Breast epithelium (tissue), 4 donors: ENCODE measurements at regions not wholly inside any gene's neighbourhood (a gene's known extent, or its start where the extent isn't known, plus 50 kb on each side); places are given as distances from the start of the nearest gene placed in this dataset.

Experiments used
- DNase-seq, 2 donors: peaks; one replicate each; pipeline ENCODE4 v3.0.0-alpha.2; 2019; ENCODE audit warnings: low spot score in 2 of 2
- H3K27ac ChIP-seq, 2 donors: fragments of 200-600 bp; sonication (generic) in 1 of 2; one replicate each; pipeline ENCODE4 v1.5.1; 2016 to 2019; ENCODE audit warnings: mild to moderate bottlenecking in 1 of 2
- H3K27me3 ChIP-seq, 2 donors: fragments of 200-600 bp; sonication (generic) in 1 of 2; one replicate each; pipeline versions ENCODE4 v1.5.1 to v1.6.0; 2017 to 2019; ENCODE audit warnings: control low read depth in 1 of 2, mild to moderate bottlenecking in 1 of 2
- H3K36me3 ChIP-seq: fragments of 200-600 bp; one replicate; pipeline ENCODE4 v1.5.1; 2019
- H3K4me1 ChIP-seq, 2 donors: fragments of 200-600 bp; sonication (generic); one replicate each; pipeline ENCODE4 v1.5.1; 2016 to 2019; ENCODE audit warnings: control low read depth in 1 of 2
- H3K4me3 ChIP-seq, 3 donors: fragments of 200-600 bp; sonication (generic); 1 replicate in 2 of 3; 2 replicates in 1 of 3; pipeline ENCODE4 v1.5.1; 2016 to 2019; ENCODE audit warnings: mild to moderate bottlenecking in 3 of 3, moderate library complexity in 2 of 3
- H3K9me3 ChIP-seq, 2 donors: fragments of 200-600 bp; sonication (generic) in 1 of 2; one replicate each; pipeline ENCODE4 v1.5.1; 2016 to 2019; ENCODE audit warnings: control low read depth in 1 of 2
- POLR2A ChIP-seq: fragments of 450-650 bp; IDR thresholded peaks from one replicate; pipeline ENCODE4 v1.6.1; 2016; ENCODE audit warnings: antibody characterized with exemption, mild to moderate bottlenecking, moderate library complexity
- POLR2AphosphoS5 ChIP-seq, 3 donors: sonication (generic); formaldehyde crosslinking; IDR thresholded peaks; one replicate each; pipeline ENCODE4 v1.6.1; 2017; ENCODE audit warnings: antibody characterized with exemption in 3 of 3
- intact Hi-C: fragments of 100-400 bp; cut with DNase I; formaldehyde crosslinking; loops from one replicate; pipeline ENCODE4 v1.15.1; 2023; ENCODE audit warnings: low total_unique reads
- TF ChIP-seq, protein P1 (sequence below), 3 donors: fragments of 450-650 bp; IDR thresholded peaks; one replicate each; pipeline ENCODE4 v1.5.1; 2016 to 2017; ENCODE audit warnings: antibody characterized with exemption in 3 of 3, mild to moderate bottlenecking in 3 of 3, moderate library complexity in 3 of 3

DNA sequence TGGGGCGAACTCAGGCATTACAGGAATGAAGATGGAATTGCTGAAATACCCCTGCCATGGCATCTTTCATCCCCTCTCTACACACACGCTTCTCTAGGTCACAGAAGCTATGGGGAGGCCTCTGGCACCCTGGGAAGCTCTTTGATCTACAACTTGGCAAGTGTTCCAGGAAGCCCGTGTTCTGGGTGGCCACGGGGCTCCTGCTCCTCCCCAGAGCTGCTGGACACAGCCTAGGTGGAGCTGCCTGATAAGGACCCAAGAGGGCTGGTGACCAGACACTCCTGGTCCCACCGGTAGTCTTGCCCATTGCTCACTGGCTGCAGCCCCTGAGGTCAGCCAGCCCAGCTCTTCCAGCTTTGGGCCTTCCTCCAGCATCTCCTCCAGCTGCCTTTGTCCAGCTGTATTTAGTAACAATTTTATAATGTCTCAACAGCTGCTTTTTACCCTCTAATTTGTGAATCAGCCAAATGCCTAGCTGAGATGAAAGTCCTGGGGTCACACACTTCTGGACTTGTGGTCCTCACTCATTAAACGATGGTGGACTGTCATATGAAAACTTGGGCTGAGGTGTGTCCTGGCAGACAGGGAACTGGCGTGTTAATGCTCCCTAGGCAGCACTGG is 72.8 kb upstream of the SPATA13 start:
- TF ChIP-seq POLR2A = no peak
- TF ChIP-seq, protein P1, sequence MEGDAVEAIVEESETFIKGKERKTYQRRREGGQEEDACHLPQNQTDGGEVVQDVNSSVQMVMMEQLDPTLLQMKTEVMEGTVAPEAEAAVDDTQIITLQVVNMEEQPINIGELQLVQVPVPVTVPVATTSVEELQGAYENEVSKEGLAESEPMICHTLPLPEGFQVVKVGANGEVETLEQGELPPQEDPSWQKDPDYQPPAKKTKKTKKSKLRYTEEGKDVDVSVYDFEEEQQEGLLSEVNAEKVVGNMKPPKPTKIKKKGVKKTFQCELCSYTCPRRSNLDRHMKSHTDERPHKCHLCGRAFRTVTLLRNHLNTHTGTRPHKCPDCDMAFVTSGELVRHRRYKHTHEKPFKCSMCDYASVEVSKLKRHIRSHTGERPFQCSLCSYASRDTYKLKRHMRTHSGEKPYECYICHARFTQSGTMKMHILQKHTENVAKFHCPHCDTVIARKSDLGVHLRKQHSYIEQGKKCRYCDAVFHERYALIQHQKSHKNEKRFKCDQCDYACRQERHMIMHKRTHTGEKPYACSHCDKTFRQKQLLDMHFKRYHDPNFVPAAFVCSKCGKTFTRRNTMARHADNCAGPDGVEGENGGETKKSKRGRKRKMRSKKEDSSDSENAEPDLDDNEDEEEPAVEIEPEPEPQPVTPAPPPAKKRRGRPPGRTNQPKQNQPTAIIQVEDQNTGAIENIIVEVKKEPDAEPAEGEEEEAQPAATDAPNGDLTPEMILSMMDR (IDR thresholded peaks at IDR 0.05) = no peak
- TF ChIP-seq POLR2AphosphoS5 (IDR thresholded peaks at IDR 0.05) = no peak
- intact Hi-C loops = no loop called here
- no peaks in the 10 kb centered on the region for H3K36me3 ChIP-seq
- DNase-seq = no peak
- H3K9me3 ChIP-seq = no peaks in the 10 kb centered on the region
- no peaks in the 10 kb centered on the region for H3K4me1 ChIP-seq
- no peak overlapping the region for H3K4me3 ChIP-seq
- no peaks in the 10 kb centered on the region for H3K27me3 ChIP-seq
- no peak overlapping the region for H3K27ac ChIP-seq

- DNase-seq = no peak
- Histone ChIP-seq H3K4me1 (no peaks in the 10 kb centered on the region), H3K9me3 (no peaks in the 10 kb centered on the region), H3K27me3 (no peaks in the 10 kb centered on the region), H3K4me3 (no peak overlapping the region), H3K36me3 (no peaks in the 10 kb centered on the region), H3K27ac (no peak overlapping the region)
- TF ChIP-seq POLR2AphosphoS5 (IDR thresholded peaks at IDR 0.05) (no peak), POLR2A (no peak)
- TF ChIP-seq, protein P1 (IDR thresholded peaks at IDR 0.05) = no peak
- intact Hi-C loops = no loop called here
Observed at GRCh38 chr13:24090049-24090448, 70.5 kb upstream of the SPATA13 start.

DNA sequence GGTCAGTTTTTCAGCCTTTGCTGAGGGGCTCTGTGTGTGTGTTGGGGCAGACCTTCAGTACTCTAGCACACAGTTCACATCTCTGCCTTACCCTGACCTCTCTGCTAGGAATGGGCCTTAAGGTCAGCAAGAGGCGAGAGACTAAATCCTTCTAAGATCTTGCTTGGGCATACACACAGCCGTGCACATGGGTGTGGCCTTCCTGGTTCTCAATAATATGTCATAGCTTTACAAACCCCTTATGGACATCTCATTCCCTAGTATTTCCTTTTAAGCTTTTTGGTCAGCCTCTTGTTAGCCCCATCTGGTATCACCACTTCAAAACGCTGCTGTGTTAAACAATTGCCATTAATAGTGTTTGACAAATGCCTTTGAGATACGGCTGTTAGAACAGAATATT is 69.4 kb upstream of the SPATA13 start:
- H3K4me1 ChIP-seq = no peaks in the 10 kb centered on the region
- no peak for DNase-seq
- TF ChIP-seq POLR2AphosphoS5 (IDR thresholded peaks at IDR 0.05) = no peak
- TF ChIP-seq, protein P1 (IDR thresholded peaks at IDR 0.05) = no peak
- no peak for TF ChIP-seq POLR2A
- H3K36me3 ChIP-seq = no peaks in the 10 kb centered on the region
- H3K27ac ChIP-seq = no peak overlapping the region
- intact Hi-C loops = no loop called here
- no peaks in the 10 kb centered on the region for H3K27me3 ChIP-seq
- no peaks in the 10 kb centered on the region for H3K9me3 ChIP-seq
- no peak overlapping the region for H3K4me3 ChIP-seq

- DNase-seq = no peak
- no peak overlapping the region for H3K27ac ChIP-seq
Observed at GRCh38 chr13:24092108-24092507, 68.4 kb upstream of the SPATA13 start.

DNA sequence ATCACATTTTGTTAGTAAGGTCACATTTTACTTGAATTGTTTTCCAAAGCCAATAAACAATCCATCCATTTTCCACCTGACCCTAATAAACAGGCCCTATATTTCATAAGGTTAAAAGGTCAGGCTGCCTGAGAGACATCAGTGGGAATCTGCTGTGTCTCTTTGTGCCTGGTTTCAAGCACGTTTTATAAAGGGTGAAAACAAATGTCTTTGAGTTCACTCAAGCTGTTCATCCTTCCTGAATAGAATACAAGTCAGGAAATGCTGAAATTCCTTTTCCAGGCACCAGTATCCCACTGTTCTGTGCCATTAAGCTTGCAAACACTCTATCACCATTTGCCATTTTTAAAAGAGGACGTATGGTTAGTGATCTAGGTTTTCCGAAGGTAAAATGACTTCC is 67.5 kb upstream of the SPATA13 start:
- intact Hi-C loops = no loop called here
- no peaks in the 10 kb centered on the region for H3K36me3 ChIP-seq
- TF ChIP-seq POLR2AphosphoS5 (IDR thresholded peaks at IDR 0.05) (no peak), POLR2A (no peak)
- TF ChIP-seq, protein P1 (IDR thresholded peaks at IDR 0.05) = no peak
- no peaks in the 10 kb centered on the region for H3K27me3 ChIP-seq
- no peak overlapping the region for H3K27ac ChIP-seq
- no peaks in the 10 kb centered on the region for H3K4me1 ChIP-seq
- H3K9me3 ChIP-seq = no peaks in the 10 kb centered on the region
- no peak overlapping the region for H3K4me3 ChIP-seq
- no peak for DNase-seq

More at GRCh38 chr13:24092108-24092507, 68.4 kb upstream of the SPATA13 start:
- no peaks in the 10 kb centered on the region for H3K9me3 ChIP-seq
- H3K4me1 ChIP-seq = no peaks in the 10 kb centered on the region
- intact Hi-C loops = no loop called here
- TF ChIP-seq, protein P1 (IDR thresholded peaks at IDR 0.05) = no peak
- TF ChIP-seq POLR2AphosphoS5 (IDR thresholded peaks at IDR 0.05) (no peak), POLR2A (no peak)
- no peak overlapping the region for H3K4me3 ChIP-seq
- H3K36me3 ChIP-seq = no peaks in the 10 kb centered on the region
- H3K27me3 ChIP-seq = no peaks in the 10 kb centered on the region
